HepG2 (cell line): ENCODE measurements at regions not wholly inside any gene's neighbourhood (a gene's known extent, or its start where the extent isn't known, plus 50 kb on each side); places are given as distances from the start of the nearest gene placed in this dataset.

ENCODE experiments used
- ATAC-seq: fragments of 200-7000 bp; cut with Tn5 transposase; 3 replicates; pipeline ENCODE4 v1.9.1; 2020; ENCODE audit warnings: mild to moderate bottlenecking, moderate library complexity
- BruUV-seq: library from RNA; stranded (reverse); fragments of 400-500 nt; replicated peaks from 2 replicates; lab custom pipeline; 2021; lab: Mats Ljungman, UMichigan
- CTCF ChIA-PET: fragments of 300-600 bp; formaldehyde crosslinking; extraction: SDS; loops from one replicate; lab custom pipeline; 2021; ENCODE audit warnings: low total read pairs, inconsistent platforms, low intra/inter-chr PET ratio; lab: Yijun Ruan, JAX
- POLR2A ChIA-PET: fragments of 350-600 bp; sonication (Branson Sonifier 250); formaldehyde crosslinking; loops from one replicate; lab custom pipeline; 2020; ENCODE audit warnings: antibody characterized with exemption, inconsistent platforms; lab: Yijun Ruan, JAX
- DNase-seq: peaks from one replicate; pipeline ENCODE4 v3.0.0-alpha.2; 2015; ENCODE audit warnings: low spot score
- FAIRE-seq: peaks from 3 replicates; lab custom pipeline; 2011; peaks lifted over from hg19 to GRCh38; lab: Jason Lieb, UNC
- H2AFZ ChIP-seq: one replicate; pipeline ENCODE4 v1.6.1; 2011; ENCODE audit warnings: low read length, inconsistent platforms
- H3K27ac ChIP-seq: fragments of 300-600 bp; 3 replicates; pipeline ENCODE4 v1.8.0; 2011; ENCODE audit warnings: mixed run types, mild to moderate bottlenecking, mixed read lengths, low read length, inconsistent platforms; ENCODE audit not compliant: insufficient read depth; ENCODE audit errors: extremely low read length
- H3K27me3 ChIP-seq, 2 experiments: fragments of 200-600 bp in 1 of 2; 2 replicates in 1 of 2; 3 replicates in 1 of 2; pipeline versions ENCODE4 v1.6.0 to v1.8.0; 2011; ENCODE audit warnings: low read length in 2 of 2, mild to moderate bottlenecking in 2 of 2, moderate library complexity in 2 of 2, inconsistent platforms in 1 of 2; ENCODE audit not compliant: insufficient read depth in 2 of 2, control insufficient read depth in 1 of 2
- H3K36me3 ChIP-seq, 2 experiments: fragments of 200-600 bp in 1 of 2; replicated peaks in 1 of 2; 2 replicates in 1 of 2; 3 replicates in 1 of 2; pipeline versions ENCODE4 v1.5.1 to v1.8.0; 2011; ENCODE audit warnings: low read length in 2 of 2, inconsistent platforms in 1 of 2; ENCODE audit not compliant: insufficient read depth in 2 of 2, control insufficient read depth in 1 of 2
- H3K4me1 ChIP-seq: 2 replicates; pipeline ENCODE4 v1.5.1; 2012; ENCODE audit warnings: low read length, inconsistent platforms; ENCODE audit not compliant: insufficient read depth
- H3K4me2 ChIP-seq: 2 replicates; pipeline ENCODE4 v1.6.0; 2011; ENCODE audit warnings: low read depth, low read length, inconsistent platforms
- H3K4me3 ChIP-seq, 3 experiments: fragments of 200-600 bp in 1 of 3; sonication (generic), shearing (Covaris generic) in 1 of 3; replicated peaks in 1 of 3; 2 replicates each; pipeline ENCODE4 v1.5.1; 2011 to 2016; ENCODE audit warnings: low read length in 3 of 3, inconsistent platforms in 2 of 3, low read depth in 2 of 3, mild to moderate bottlenecking in 2 of 3, control low read depth in 1 of 3, mixed read lengths in 1 of 3; ENCODE audit not compliant: insufficient read depth in 1 of 3
- H3K79me2 ChIP-seq: one replicate; pipeline ENCODE4 v1.6.1; 2011; ENCODE audit warnings: low read length, inconsistent platforms; ENCODE audit not compliant: insufficient read depth
- H3K9ac ChIP-seq: 2 replicates; pipeline ENCODE4 v1.6.0; 2011; ENCODE audit warnings: mild to moderate bottlenecking, low read depth, low read length, inconsistent platforms; ENCODE audit not compliant: insufficient read depth
- H3K9me3 ChIP-seq: 2 replicates; pipeline ENCODE4 v1.5.1; 2012; ENCODE audit warnings: mild to moderate bottlenecking, low read length
- H4K20me1 ChIP-seq: 2 replicates; pipeline ENCODE4 v1.6.0; 2011; ENCODE audit warnings: inconsistent platforms, mild to moderate bottlenecking, low read length, moderate library complexity; ENCODE audit not compliant: insufficient read depth
- CEBPB ChIP-seq: IDR thresholded peaks from 2 replicates; pipeline ENCODE4 v1.6.1; 2011; ENCODE audit warnings: low read depth, low read length, improper control_type of control experiment, borderline replicate concordance
- CREBL2 ChIP-seq: sonication (generic); formaldehyde crosslinking; IDR thresholded peaks from 2 replicates; pipeline ENCODE4 v1.8.1; 2023; ENCODE audit warnings: missing genetic modification reagents, mild to moderate bottlenecking, borderline replicate concordance
- CREM ChIP-seq, 2 experiments: sonication (generic) in 1 of 2; formaldehyde crosslinking in 1 of 2; IDR thresholded peaks; 2 replicates each; pipeline versions ENCODE4 v1.4.0 to v1.6.1; 2016 to 2020; ENCODE audit warnings: antibody characterized with exemption in 1 of 2, mild to moderate bottlenecking in 1 of 2, missing genetic modification reagents in 1 of 2
- HMGXB3 ChIP-seq: sonication (generic); formaldehyde crosslinking; IDR thresholded peaks from 2 replicates; pipeline ENCODE4 v1.4.0; 2020; ENCODE audit warnings: missing genetic modification reagents, borderline replicate concordance
- HNRNPUL1 ChIP-seq: fragments of 200-400 bp; formaldehyde crosslinking; IDR thresholded peaks from 2 replicates; pipeline ENCODE4 v1.6.1; 2017; ENCODE audit warnings: low read depth, mild to moderate bottlenecking, low read length, moderate library complexity
- PRDM4 ChIP-seq: sonication (generic); formaldehyde crosslinking; IDR thresholded peaks from 2 replicates; pipeline ENCODE4 v1.9.0; 2021; ENCODE audit warnings: missing genetic modification reagents, borderline replicate concordance
- SRSF1 ChIP-seq: fragments of 200-400 bp; formaldehyde crosslinking; optimal IDR thresholded peaks from 2 replicates; pipeline ENCODE3; 2017; ENCODE audit warnings: mild to moderate bottlenecking, low read depth, low read length, moderate library complexity
- ZFAT ChIP-seq: sonication (generic); formaldehyde crosslinking; conservative IDR thresholded peaks from 2 replicates; pipeline ENCODE4 v1.8.1; 2023; ENCODE audit warnings: missing genetic modification reagents, inconsistent platforms
- ZNF713 ChIP-seq: sonication (generic); formaldehyde crosslinking; IDR thresholded peaks from 2 replicates; pipeline ENCODE4 v1.4.0; 2020; ENCODE audit warnings: mild to moderate bottlenecking, missing genetic modification reagents
- ZSCAN9 ChIP-seq: IDR thresholded peaks from 2 replicates; pipeline ENCODE4 v1.6.1; 2016; ENCODE audit warnings: borderline replicate concordance
- WGBS: methylation state at CpG from one replicate; pipeline ENCODE4 v1.1.6; 2017; ENCODE audit warnings: low lambda C conversion rate; 5-methylcytosine and 5-hydroxymethylcytosine counted together
- in situ Hi-C: cut with HindIII; loops from 2 replicates; pipeline ENCODE4 v1.10.0; 2017; ENCODE audit warnings: low pct_unique_long_range_greater_than_20kb; ENCODE audit not compliant: extremely low pct_ligation_motif_present
- intact Hi-C: fragments of 100-400 bp; cut with micrococcal nuclease; formaldehyde crosslinking; loops from one replicate; pipeline ENCODE4 v1.10.0; 2022; ENCODE audit not compliant: unreplicated experiment

- Histone ChIP-seq H3K27me3 (no peaks in the 10 kb centered on the region), H2AFZ (no peak overlapping the region), H3K4me1 (no peaks in the 10 kb centered on the region)
- intact Hi-C loops: no loop called here
- POLR2A ChIA-PET: no interaction called here
- TF ChIP-seq ZNF713 (CRISPR knock-in tag): no peak
- TF ChIP-seq CEBPB: peak; percentile 60; the same call in 1 of the 2 replicates
- TF ChIP-seq, all 625 proteins: peak for 1
- in situ Hi-C loops: no loop called here
- H3K79me2 ChIP-seq: no peaks in the 10 kb centered on the region
- FAIRE-seq (no peak), ATAC-seq (no peak), DNase-seq (no peak)
- H3K27ac ChIP-seq: no peak overlapping the region
- H3K9me3 ChIP-seq: peaks cover 66% of the 10 kb centered on the region
- H4K20me1 ChIP-seq: no peaks in the 10 kb centered on the region
- BruUV-seq: no TSS peak
- H3K4me2 ChIP-seq: no peak overlapping the region
- 1% methylated on average over 2 of the region's 2 CpGs for WGBS
- H3K36me3 ChIP-seq: no peaks in the 10 kb centered on the region
- CTCF ChIA-PET: no interaction called here
- H3K9ac ChIP-seq: no peak overlapping the region
- no peak overlapping the region for H3K4me3 ChIP-seq
Observed at GRCh38 chr7:9100289-9100688, 666.9 kb downstream of the NXPH1 start.

- no peak overlapping the region for H3K9ac ChIP-seq
- ChIA-PET POLR2A (no interaction called here), CTCF (no interaction called here)
- no peak overlapping the region for H2AFZ ChIP-seq
- H3K36me3 ChIP-seq: no peaks in the 10 kb centered on the region
- BruUV-seq: no TSS peak
- intact Hi-C loops (no loop called here), in situ Hi-C loops (no loop called here)
- DNase-seq (no peak), ATAC-seq (no peak), FAIRE-seq (no peak)
- H3K27me3 ChIP-seq: no peaks in the 10 kb centered on the region
- H3K79me2 ChIP-seq: no peaks in the 10 kb centered on the region
- no peaks in the 10 kb centered on the region for H4K20me1 ChIP-seq
- no peaks in the 10 kb centered on the region for H3K4me1 ChIP-seq
- H3K27ac ChIP-seq: no peak overlapping the region
- no peak overlapping the region for H3K4me3 ChIP-seq
- H3K4me2 ChIP-seq: no peak overlapping the region
- peaks cover 74% of the 10 kb centered on the region for H3K9me3 ChIP-seq
- TF ChIP-seq PRDM4 (no peak), CREM (IDR thresholded peaks at IDR 0.05) (no peak), CREM (CRISPR knock-in tag; IDR thresholded peaks at IDR 0.05) (no peak), SRSF1 (no peak), ZFAT (no peak), HNRNPUL1 (no peak), HMGXB3 (no peak), CREBL2 (CRISPR knock-in tag) (no peak), ZSCAN9 (no peak)
Observed at GRCh38 chr7:9102846-9103245, 669.4 kb downstream of the NXPH1 start.
